ENCODE measurements at regions not wholly inside any gene's neighbourhood (a gene's known extent, or its start where the extent isn't known, plus 50 kb on each side); places are given as distances from the start of the nearest gene placed in this dataset.

DNA sequence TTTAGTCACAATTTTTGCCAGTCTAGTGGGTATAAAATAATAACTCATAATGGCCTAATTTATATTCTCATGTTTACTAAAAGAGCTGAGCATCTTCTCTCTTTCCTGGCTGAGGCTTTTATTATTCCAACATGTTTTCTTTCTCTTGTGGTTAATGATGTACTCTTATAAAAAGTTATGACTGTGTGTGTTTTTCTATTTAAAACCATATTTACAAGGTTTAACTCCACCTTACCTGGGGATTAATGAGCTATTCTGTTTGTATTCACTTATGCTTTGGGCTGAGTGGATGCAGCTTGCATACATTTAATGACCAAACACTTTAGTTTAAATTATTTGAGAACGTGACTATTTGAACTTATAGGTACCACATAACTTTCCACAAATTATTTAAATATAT is 1365.7 kb upstream of the SLC10A2 start:
- Histone ChIP-seq H3K36me3 (no peaks in the 10 kb centered on the region), H3K27ac (no peak overlapping the region), H3K9me3 (no peaks in the 10 kb centered on the region), H3K4me1 (no peaks in the 10 kb centered on the region), H3K4me3 (no peak overlapping the region), H3K27me3 (no peaks in the 10 kb centered on the region)
- TF ChIP-seq, protein P1, sequence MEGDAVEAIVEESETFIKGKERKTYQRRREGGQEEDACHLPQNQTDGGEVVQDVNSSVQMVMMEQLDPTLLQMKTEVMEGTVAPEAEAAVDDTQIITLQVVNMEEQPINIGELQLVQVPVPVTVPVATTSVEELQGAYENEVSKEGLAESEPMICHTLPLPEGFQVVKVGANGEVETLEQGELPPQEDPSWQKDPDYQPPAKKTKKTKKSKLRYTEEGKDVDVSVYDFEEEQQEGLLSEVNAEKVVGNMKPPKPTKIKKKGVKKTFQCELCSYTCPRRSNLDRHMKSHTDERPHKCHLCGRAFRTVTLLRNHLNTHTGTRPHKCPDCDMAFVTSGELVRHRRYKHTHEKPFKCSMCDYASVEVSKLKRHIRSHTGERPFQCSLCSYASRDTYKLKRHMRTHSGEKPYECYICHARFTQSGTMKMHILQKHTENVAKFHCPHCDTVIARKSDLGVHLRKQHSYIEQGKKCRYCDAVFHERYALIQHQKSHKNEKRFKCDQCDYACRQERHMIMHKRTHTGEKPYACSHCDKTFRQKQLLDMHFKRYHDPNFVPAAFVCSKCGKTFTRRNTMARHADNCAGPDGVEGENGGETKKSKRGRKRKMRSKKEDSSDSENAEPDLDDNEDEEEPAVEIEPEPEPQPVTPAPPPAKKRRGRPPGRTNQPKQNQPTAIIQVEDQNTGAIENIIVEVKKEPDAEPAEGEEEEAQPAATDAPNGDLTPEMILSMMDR (IDR thresholded peaks at IDR 0.05): no peak
- DNase-seq (ENCODE audit: low spot score): no peak

DNA sequence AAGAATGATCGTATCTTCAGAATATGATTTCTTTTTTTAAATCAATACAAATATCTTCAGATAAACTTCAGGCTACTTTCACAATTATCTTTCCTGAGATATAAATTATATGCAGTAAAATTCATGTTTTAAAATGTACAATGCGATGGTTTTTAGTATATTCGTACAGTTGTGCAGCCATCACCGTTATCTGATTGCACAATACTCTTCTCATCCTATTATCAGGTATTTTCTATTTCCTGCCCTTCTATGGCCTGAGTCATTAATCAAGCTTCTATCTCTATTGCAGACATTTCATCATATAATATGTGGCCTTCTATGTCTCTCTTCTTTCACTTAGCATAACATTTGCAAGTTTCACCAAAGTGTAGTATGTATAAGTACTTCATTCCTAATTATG is 1360.2 kb upstream of the SLC10A2 start:
- no peaks in the 10 kb centered on the region for H3K36me3 ChIP-seq
- DNase-seq (ENCODE audit: low spot score): no peak
- TF ChIP-seq, protein P1 (IDR thresholded peaks at IDR 0.05): no peak

DNA sequence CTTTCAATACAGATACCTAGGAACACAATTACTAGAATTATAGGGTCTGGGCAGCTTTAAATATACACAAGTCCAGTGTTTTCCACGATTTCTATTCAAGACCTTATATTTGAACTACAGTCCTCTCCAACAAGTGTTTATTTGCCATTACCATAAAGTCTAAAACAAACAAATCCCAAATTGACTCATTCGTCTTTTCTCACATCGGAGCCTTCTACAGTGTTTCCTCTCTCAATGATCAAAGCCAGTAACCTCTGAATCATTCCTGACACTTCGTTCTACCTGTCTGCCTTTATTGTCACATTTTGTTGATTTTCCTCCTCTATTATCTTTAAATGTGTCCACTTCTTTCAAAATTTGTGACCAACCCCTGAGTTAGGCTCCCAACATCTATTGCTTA is 1356.5 kb upstream of the SLC10A2 start:
- TF ChIP-seq, protein P1 (IDR thresholded peaks at IDR 0.05): no peak
- H3K27ac ChIP-seq: no peak overlapping the region
- H3K4me3 ChIP-seq: no peak overlapping the region
- no peaks in the 10 kb centered on the region for H3K9me3 ChIP-seq
- H3K36me3 ChIP-seq: no peaks in the 10 kb centered on the region
- DNase-seq (ENCODE audit: low spot score): no peak
- H3K27me3 ChIP-seq: no peaks in the 10 kb centered on the region
- no peaks in the 10 kb centered on the region for H3K4me1 ChIP-seq

More for the DNA sequence above, 1360.2 kb upstream of the SLC10A2 start:
- no peak overlapping the region for H3K27ac ChIP-seq
- no peaks in the 10 kb centered on the region for H3K4me1 ChIP-seq
- no peaks in the 10 kb centered on the region for H3K27me3 ChIP-seq
- no peaks in the 10 kb centered on the region for H3K9me3 ChIP-seq
- no peak overlapping the region for H3K4me3 ChIP-seq

DNA sequence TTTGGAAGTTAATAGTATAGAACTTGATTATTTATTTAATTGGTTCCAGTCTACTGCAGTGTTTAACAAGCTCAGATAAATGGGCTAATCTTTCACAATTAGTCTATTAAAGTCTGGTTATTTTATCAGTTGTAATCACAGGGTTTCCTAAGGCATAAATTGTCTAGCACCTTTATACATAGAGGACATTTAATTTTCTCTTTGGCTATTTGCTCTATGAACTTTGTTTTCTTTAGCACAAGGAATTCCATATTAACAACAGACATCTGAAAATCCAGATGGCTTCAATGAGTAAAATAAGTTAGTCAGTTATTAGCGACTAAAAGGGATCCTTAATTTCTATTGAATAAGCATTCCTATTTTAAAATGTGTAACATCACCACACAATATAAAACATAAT is 1350.8 kb upstream of the SLC10A2 start:
- no peak for DNase-seq (ENCODE audit: low spot score)
- Histone ChIP-seq H3K27me3 (no peaks in the 10 kb centered on the region), H3K4me1 (no peaks in the 10 kb centered on the region), H3K27ac (no peak overlapping the region), H3K4me3 (no peak overlapping the region), H3K9me3 (no peaks in the 10 kb centered on the region), H3K36me3 (no peaks in the 10 kb centered on the region)
- TF ChIP-seq, protein P1 (IDR thresholded peaks at IDR 0.05): no peak

DNA sequence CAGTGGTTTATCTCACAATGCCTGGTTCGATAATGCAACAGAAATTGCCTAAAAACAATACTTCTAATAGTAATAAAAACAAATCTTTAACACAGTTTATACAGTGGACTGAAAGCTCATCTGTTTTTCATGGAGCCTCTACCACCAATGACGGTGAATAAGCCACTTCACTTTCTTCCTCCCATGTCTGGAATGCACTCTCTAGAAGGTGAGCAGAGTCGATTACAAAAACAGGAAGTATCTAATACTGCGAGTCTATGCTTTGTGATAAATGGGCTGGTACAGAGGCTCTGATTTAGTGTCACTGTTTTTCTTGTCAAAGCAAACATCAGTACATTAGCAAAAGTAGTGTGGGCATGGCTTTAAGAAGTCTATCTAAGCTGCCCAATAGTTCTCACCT is 1348.6 kb upstream of the SLC10A2 start:
- H3K27ac ChIP-seq: no peak overlapping the region
- DNase-seq (ENCODE audit: low spot score): no peak
- no peaks in the 10 kb centered on the region for H3K36me3 ChIP-seq
- TF ChIP-seq, protein P1 (IDR thresholded peaks at IDR 0.05): no peak
- H3K9me3 ChIP-seq: no peaks in the 10 kb centered on the region
- H3K4me1 ChIP-seq: no peaks in the 10 kb centered on the region
- no peak overlapping the region for H3K4me3 ChIP-seq
- no peaks in the 10 kb centered on the region for H3K27me3 ChIP-seq

DNA sequence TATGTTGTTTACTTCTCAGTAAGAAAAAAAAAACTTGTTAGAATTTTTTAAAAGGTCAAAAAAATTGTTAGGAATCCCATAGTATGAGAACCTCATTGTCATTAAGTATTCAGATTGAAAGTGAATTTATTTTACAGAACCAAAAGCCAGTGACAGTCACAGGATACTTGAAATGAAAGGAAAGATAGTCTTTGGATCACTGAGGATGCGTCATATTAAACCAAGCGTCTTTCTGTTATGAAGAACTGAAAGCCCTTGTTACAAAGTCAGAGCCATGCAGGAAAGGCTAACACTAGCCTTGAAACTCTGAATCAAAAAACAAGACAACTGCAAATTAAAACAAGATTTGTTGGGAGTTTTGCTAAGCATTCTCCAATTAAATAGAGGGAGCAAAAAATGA is 1348.0 kb upstream of the SLC10A2 start:
- no peak for DNase-seq (ENCODE audit: low spot score)
- Histone ChIP-seq H3K9me3 (no peaks in the 10 kb centered on the region), H3K4me3 (no peak overlapping the region), H3K27ac (no peak overlapping the region), H3K36me3 (no peaks in the 10 kb centered on the region), H3K27me3 (no peaks in the 10 kb centered on the region), H3K4me1 (no peaks in the 10 kb centered on the region)
- TF ChIP-seq, protein P1 (IDR thresholded peaks at IDR 0.05): no peak

All from right atrium auricular region (tissue), 2 donors.